Mesenchymal stem cell (in vitro differentiated cells and primary cell): ENCODE measurements at regions not wholly inside any gene's neighbourhood (a gene's known extent, or its start where the extent isn't known, plus 50 kb on each side); places are given as distances from the start of the nearest gene placed in this dataset.

Experiments used
- DNase-seq: peaks from one replicate; pipeline ENCODE4 v3.0.0-alpha.2; 2013
- H2AFZ ChIP-seq: one replicate; pipeline ENCODE4 v1.6.1; 2013; ENCODE audit warnings: low read depth, mild to moderate bottlenecking, control low read depth, inconsistent platforms, low read length, moderate library complexity
- H2AK5ac ChIP-seq: 2 replicates; pipeline ENCODE4 v1.6.1; 2013; ENCODE audit warnings: low read length, moderate library complexity, mild to moderate bottlenecking, inconsistent platforms; ENCODE audit not compliant: severe bottlenecking
- H2BK120ac ChIP-seq: one replicate; pipeline ENCODE4 v1.6.1; 2013; ENCODE audit warnings: low read depth, mild to moderate bottlenecking, inconsistent platforms, low read length, moderate library complexity
- H2BK12ac ChIP-seq, 2 experiments: one replicate each; pipeline ENCODE4 v1.6.1; 2013; ENCODE audit warnings: inconsistent platforms in 2 of 2, low read length in 2 of 2, mild to moderate bottlenecking in 2 of 2, moderate library complexity in 2 of 2, control low read depth in 1 of 2
- H2BK15ac ChIP-seq: one replicate; pipeline ENCODE4 v1.6.1; 2013; ENCODE audit warnings: mild to moderate bottlenecking, low read depth, inconsistent platforms; ENCODE audit not compliant: poor library complexity, severe bottlenecking
- H2BK5ac ChIP-seq: 2 replicates; pipeline ENCODE4 v1.6.1; 2013; ENCODE audit warnings: low read depth, mild to moderate bottlenecking, low read length, control low read depth, inconsistent platforms; ENCODE audit not compliant: poor library complexity, severe bottlenecking
- H3K14ac ChIP-seq, 2 experiments: one replicate each; pipeline ENCODE4 v1.6.1; 2013; ENCODE audit warnings: inconsistent platforms in 2 of 2, low read length in 2 of 2, control low read depth in 1 of 2, mild to moderate bottlenecking in 1 of 2, moderate library complexity in 1 of 2
- H3K18ac ChIP-seq, 2 experiments: one replicate each; pipeline ENCODE4 v1.6.1; 2013; ENCODE audit warnings: inconsistent platforms in 2 of 2, low read length in 2 of 2, control low read depth in 1 of 2, low read depth in 1 of 2, mild to moderate bottlenecking in 1 of 2
- H3K23ac ChIP-seq, 2 experiments: one replicate each; pipeline ENCODE4 v1.6.1; 2013; ENCODE audit warnings: inconsistent platforms in 2 of 2, low read length in 2 of 2, mild to moderate bottlenecking in 2 of 2, moderate library complexity in 2 of 2, control low read depth in 1 of 2
- H3K27ac ChIP-seq: 2 replicates; pipeline ENCODE4 v1.5.1; 2013; ENCODE audit warnings: mild to moderate bottlenecking, moderate library complexity, low read length, control low read depth, inconsistent platforms; ENCODE audit not compliant: poor library complexity, severe bottlenecking
- H3K27me3 ChIP-seq, 2 experiments: 2 replicates each; pipeline versions ENCODE4 v1.6.1 to v1.7.0; 2013; ENCODE audit warnings: low read length in 2 of 2, mild to moderate bottlenecking in 2 of 2, moderate library complexity in 2 of 2, control low read depth in 1 of 2, inconsistent platforms in 1 of 2; ENCODE audit not compliant: control insufficient read depth in 1 of 2, insufficient read depth in 1 of 2
- H3K36me3 ChIP-seq, 2 experiments: 2 replicates each; pipeline versions ENCODE4 v1.6.1 to v1.7.0; 2013; ENCODE audit warnings: low read length in 2 of 2, control low read depth in 1 of 2, inconsistent platforms in 1 of 2, low read depth in 1 of 2, mild to moderate bottlenecking in 1 of 2; ENCODE audit not compliant: insufficient read depth in 2 of 2, control insufficient read depth in 1 of 2
- H3K4ac ChIP-seq, 2 experiments: one replicate each; pipeline ENCODE4 v1.6.1; 2013; ENCODE audit warnings: inconsistent platforms in 2 of 2, low read length in 2 of 2, mild to moderate bottlenecking in 2 of 2, moderate library complexity in 2 of 2, control low read depth in 1 of 2, low read depth in 1 of 2
- H3K4me1 ChIP-seq: 2 replicates; pipeline ENCODE4 v1.6.1; 2013; ENCODE audit warnings: low read depth, low read length, control low read depth; ENCODE audit not compliant: control insufficient read depth, insufficient read depth
- H3K4me2 ChIP-seq: 2 replicates; pipeline ENCODE4 v1.6.1; 2013; ENCODE audit warnings: low read length, mild to moderate bottlenecking, inconsistent platforms; ENCODE audit not compliant: poor library complexity, severe bottlenecking
- H3K4me3 ChIP-seq, 2 experiments: 2 replicates each; pipeline versions ENCODE4 v1.5.1 to v1.7.0; 2013; ENCODE audit warnings: low read length in 2 of 2, mild to moderate bottlenecking in 2 of 2, control low read depth in 1 of 2, low read depth in 1 of 2; ENCODE audit not compliant: insufficient read depth in 1 of 2
- H3K79me1 ChIP-seq: replicated peaks from 2 replicates; pipeline ENCODE4 v1.6.1; 2013; ENCODE audit warnings: mild to moderate bottlenecking, control low read depth, low read length, inconsistent platforms; ENCODE audit not compliant: poor library complexity, severe bottlenecking
- H3K9ac ChIP-seq: 2 replicates; pipeline ENCODE4 v1.7.0; 2013; ENCODE audit warnings: mild to moderate bottlenecking, low read length, moderate library complexity
- H3K9me3 ChIP-seq: 2 replicates; pipeline ENCODE4 v1.7.0; 2013; ENCODE audit warnings: mild to moderate bottlenecking, low read length; ENCODE audit not compliant: control insufficient read depth
- H4K8ac ChIP-seq: one replicate; pipeline ENCODE4 v1.6.1; 2013; ENCODE audit warnings: inconsistent platforms, mild to moderate bottlenecking, low read length, moderate library complexity
- H4K91ac ChIP-seq: one replicate; pipeline ENCODE4 v1.6.1; 2013; ENCODE audit warnings: mild to moderate bottlenecking, low read length, inconsistent platforms
- WGBS: methylation state at CpG from one replicate; pipeline ENCODE4 v1.1.7; 2013; ENCODE audit warnings: mixed read lengths; 5-methylcytosine and 5-hydroxymethylcytosine counted together

- WGBS: 73% methylated on average over 5 of the region's 6 CpGs
- no peaks in the 10 kb centered on the region for H3K79me1 ChIP-seq
- H4K8ac ChIP-seq: no peak overlapping the region
- no peak overlapping the region for H2BK120ac ChIP-seq
- no peak overlapping the region for H3K18ac ChIP-seq
- H3K4me3 ChIP-seq: no peak overlapping the region
- H2AFZ ChIP-seq: no peak overlapping the region
- no peak overlapping the region for H3K27ac ChIP-seq
- no peak overlapping the region for H3K4ac ChIP-seq
- no peak for DNase-seq
- no peak overlapping the region for H3K14ac ChIP-seq
- H2AK5ac ChIP-seq: no peak overlapping the region
- no peaks in the 10 kb centered on the region for H3K27me3 ChIP-seq
- H3K23ac ChIP-seq: no peak overlapping the region
- H3K4me1 ChIP-seq: no peaks in the 10 kb centered on the region
- no peak overlapping the region for H3K9ac ChIP-seq
- H3K4me2 ChIP-seq: no peak overlapping the region
- no peak overlapping the region for H2BK15ac ChIP-seq
- peaks cover 2% of the 10 kb centered on the region for H3K9me3 ChIP-seq
- H3K36me3 ChIP-seq: no peaks in the 10 kb centered on the region
- no peak overlapping the region for H4K91ac ChIP-seq
- no peak overlapping the region for H2BK5ac ChIP-seq
- no peak overlapping the region for H2BK12ac ChIP-seq
Observed at GRCh38 chr18:51486735-51487366, 289.4 kb upstream of the MEX3C start.

DNA sequence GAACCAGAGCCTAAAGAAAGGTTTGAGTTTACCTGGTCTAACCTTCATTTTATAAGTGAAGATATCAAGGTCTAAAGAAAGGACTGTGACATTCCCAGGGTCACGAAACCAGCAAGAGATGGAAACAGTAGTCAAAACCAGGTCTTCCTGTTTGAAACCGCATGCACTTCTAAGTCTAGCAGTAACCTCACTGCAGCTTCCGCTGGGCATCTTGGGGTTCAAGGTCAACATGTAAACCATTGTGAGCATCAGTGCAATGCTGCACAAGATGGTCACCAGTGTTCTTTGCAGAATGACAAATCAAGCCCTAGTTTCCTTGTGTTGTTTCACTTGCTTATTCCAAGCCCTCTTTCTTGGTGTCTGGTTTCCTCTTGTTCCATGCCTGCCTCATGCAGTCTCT is 292.9 kb upstream of the MEX3C start:
- WGBS: 87% methylated on average over 3 of the region's 3 CpGs
- H3K36me3 ChIP-seq: no peaks in the 10 kb centered on the region
- H2BK120ac ChIP-seq: no peak overlapping the region
- H3K18ac ChIP-seq: no peak overlapping the region
- no peak overlapping the region for H3K4ac ChIP-seq
- no peak overlapping the region for H3K4me3 ChIP-seq
- H4K8ac ChIP-seq: no peak overlapping the region
- H3K14ac ChIP-seq: no peak overlapping the region
- no peak overlapping the region for H2AFZ ChIP-seq
- H3K4me1 ChIP-seq: no peaks in the 10 kb centered on the region
- DNase-seq: no peak
- no peak overlapping the region for H3K23ac ChIP-seq
- no peak overlapping the region for H4K91ac ChIP-seq
- H3K9ac ChIP-seq: no peak overlapping the region
- no peak overlapping the region for H2BK5ac ChIP-seq
- H3K9me3 ChIP-seq: no peaks in the 10 kb centered on the region
- no peaks in the 10 kb centered on the region for H3K79me1 ChIP-seq
- no peak overlapping the region for H3K4me2 ChIP-seq
- no peak overlapping the region for H2BK15ac ChIP-seq
- H3K27ac ChIP-seq: no peak overlapping the region
- H2AK5ac ChIP-seq: no peak overlapping the region
- H2BK12ac ChIP-seq: no peak overlapping the region
- H3K27me3 ChIP-seq: no peaks in the 10 kb centered on the region

GRCh38 chr18:51490860-51491259 is 293.4 kb upstream of the MEX3C start:
- Histone ChIP-seq H2AFZ (no peak overlapping the region), H3K36me3 (no peaks in the 10 kb centered on the region), H3K27ac (no peak overlapping the region), H3K9ac (no peak overlapping the region), H2BK120ac (no peak overlapping the region), H2BK15ac (no peak overlapping the region), H2BK12ac (no peak overlapping the region), H3K4ac (no peak overlapping the region), H3K18ac (no peak overlapping the region), H3K9me3 (no peaks in the 10 kb centered on the region), H2BK5ac (no peak overlapping the region), H2AK5ac (no peak overlapping the region), H3K4me1 (no peaks in the 10 kb centered on the region), H4K91ac (no peak overlapping the region), H3K23ac (no peak overlapping the region), H4K8ac (no peak overlapping the region), H3K4me2 (no peak overlapping the region), H3K14ac (no peak overlapping the region), H3K27me3 (no peaks in the 10 kb centered on the region), H3K79me1 (no peaks in the 10 kb centered on the region), H3K4me3 (no peak overlapping the region)
- 81% methylated on average over 1 of the region's 3 CpGs for WGBS
- no peak for DNase-seq

GRCh38 chr18:51491678-51492372 is 294.3 kb upstream of the MEX3C start:
- Histone ChIP-seq H2AFZ (no peak overlapping the region), H3K27me3 (no peaks in the 10 kb centered on the region), H3K23ac (no peak overlapping the region), H4K91ac (no peak overlapping the region), H3K79me1 (no peaks in the 10 kb centered on the region), H2BK120ac (no peak overlapping the region), H3K4me1 (no peaks in the 10 kb centered on the region), H3K27ac (no peak overlapping the region), H2BK12ac (no peak overlapping the region), H4K8ac (no peak overlapping the region), H2BK5ac (no peak overlapping the region), H2BK15ac (no peak overlapping the region), H3K4me2 (no peak overlapping the region), H3K9me3 (no peaks in the 10 kb centered on the region), H3K4ac (no peak overlapping the region), H3K4me3 (no peak overlapping the region), H2AK5ac (no peak overlapping the region), H3K14ac (no peak overlapping the region), H3K18ac (no peak overlapping the region), H3K36me3 (no peaks in the 10 kb centered on the region), H3K9ac (no peak overlapping the region)
- WGBS: 77% methylated on average over 4 of the region's 4 CpGs
- DNase-seq: no peak
